ENCODE measurements at regions not wholly inside any gene's neighbourhood (a gene's known extent, or its start where the extent isn't known, plus 50 kb on each side); places are given as distances from the start of the nearest gene placed in this dataset.

DNA sequence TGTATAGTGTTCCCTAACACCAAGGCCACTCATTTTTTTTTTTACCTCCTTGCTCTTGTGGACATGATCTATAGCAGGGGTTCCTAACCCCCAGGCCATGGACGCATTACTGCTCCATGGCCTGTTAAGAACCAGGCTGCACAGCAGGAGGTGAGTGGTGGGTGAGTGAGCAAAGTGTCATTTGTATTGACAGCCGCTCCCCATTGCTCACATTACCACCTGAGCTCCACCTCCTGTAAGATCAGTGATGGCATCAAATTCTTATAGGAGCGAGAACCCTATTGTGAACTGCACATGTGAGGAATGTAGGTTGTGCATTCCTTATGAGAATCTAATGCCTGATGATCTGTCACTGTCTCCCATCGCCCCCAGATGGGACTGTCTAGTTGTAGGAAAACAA is 342.0 kb downstream of the SOX9 start:
- TF ChIP-seq EZH2 (IDR thresholded peaks at IDR 0.05; ENCODE audit: low read length, unreplicated experiment) = no peak
- TF ChIP-seq, protein P1, sequence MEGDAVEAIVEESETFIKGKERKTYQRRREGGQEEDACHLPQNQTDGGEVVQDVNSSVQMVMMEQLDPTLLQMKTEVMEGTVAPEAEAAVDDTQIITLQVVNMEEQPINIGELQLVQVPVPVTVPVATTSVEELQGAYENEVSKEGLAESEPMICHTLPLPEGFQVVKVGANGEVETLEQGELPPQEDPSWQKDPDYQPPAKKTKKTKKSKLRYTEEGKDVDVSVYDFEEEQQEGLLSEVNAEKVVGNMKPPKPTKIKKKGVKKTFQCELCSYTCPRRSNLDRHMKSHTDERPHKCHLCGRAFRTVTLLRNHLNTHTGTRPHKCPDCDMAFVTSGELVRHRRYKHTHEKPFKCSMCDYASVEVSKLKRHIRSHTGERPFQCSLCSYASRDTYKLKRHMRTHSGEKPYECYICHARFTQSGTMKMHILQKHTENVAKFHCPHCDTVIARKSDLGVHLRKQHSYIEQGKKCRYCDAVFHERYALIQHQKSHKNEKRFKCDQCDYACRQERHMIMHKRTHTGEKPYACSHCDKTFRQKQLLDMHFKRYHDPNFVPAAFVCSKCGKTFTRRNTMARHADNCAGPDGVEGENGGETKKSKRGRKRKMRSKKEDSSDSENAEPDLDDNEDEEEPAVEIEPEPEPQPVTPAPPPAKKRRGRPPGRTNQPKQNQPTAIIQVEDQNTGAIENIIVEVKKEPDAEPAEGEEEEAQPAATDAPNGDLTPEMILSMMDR (conservative IDR thresholded peaks at IDR 0.05; ENCODE audit: low read depth, low read length) = no peak
- TF ChIP-seq EZH2phosphoT487 (IDR thresholded peaks at IDR 0.05; ENCODE audit: borderline replicate concordance, low read length) = no peak

Data from PC-3 (cell line).